Body of pancreas (tissue), 4 donors: ENCODE measurements at regions not wholly inside any gene's neighbourhood (a gene's known extent, or its start where the extent isn't known, plus 50 kb on each side); places are given as distances from the start of the nearest gene placed in this dataset.

Source experiments
- CTCF ChIP-seq, 7 experiments: fragments of 450-650 bp in 4 of 7; fragments of 200-600 bp in 3 of 7; sonication (generic) in 3 of 7; IDR thresholded peaks; one replicate each; pipeline ENCODE4 v1.5.1; 2016 to 2019; ENCODE audit warnings: antibody characterized with exemption in 7 of 7
- POLR2A ChIP-seq, 3 donors: fragments of 450-650 bp; IDR thresholded peaks; one replicate each; pipeline ENCODE4 v1.6.1; 2016; ENCODE audit warnings: antibody characterized with exemption in 3 of 3, mild to moderate bottlenecking in 2 of 3

- TF ChIP-seq CTCF (IDR thresholded peaks at IDR 0.05), result no peak
- no peak for TF ChIP-seq POLR2A (IDR thresholded peaks at IDR 0.05)
These were observed 138.4 kb upstream of the ZP4 start for GRCh38 chr1:238029126-238029525.
